Pancreas (tissue), 10 donors: ENCODE measurements at regions not wholly inside any gene's neighbourhood (a gene's known extent, or its start where the extent isn't known, plus 50 kb on each side); places are given as distances from the start of the nearest gene placed in this dataset.

Experiments
- ATAC-seq, 4 donors: fragments of 200-7000 bp; cut with Tn5 transposase; one replicate each; pipeline versions ENCODE4 v1.8.0 to v1.9.1; 2020; ENCODE audit warnings: mild to moderate bottlenecking in 4 of 4, moderate library complexity in 4 of 4
- DNase-seq, 6 donors: peaks; one replicate each; pipeline ENCODE4 v3.0.0-alpha.2; 2020
- FAIRE-seq: peaks from 2 replicates; lab custom pipeline; 2012; peaks lifted over from hg19 to GRCh38; lab: Jason Lieb, UNC
- H3K27ac ChIP-seq, 4 donors: fragments of 200-600 bp; sonication (generic); 1 replicate in 3 of 4; 2 replicates in 1 of 4; pipeline versions ENCODE4 v1.5.0 to v1.8.0; 2020
- H3K27me3 ChIP-seq, 4 donors: fragments of 200-600 bp; one replicate each; pipeline ENCODE4 v1.8.0; 2021
- H3K36me3 ChIP-seq, 3 donors: fragments of 200-600 bp; sonication (generic) in 1 of 3; one replicate each; pipeline versions ENCODE4 v1.5.0 to v1.8.0; 2020 to 2021
- H3K4me1 ChIP-seq, 3 donors: fragments of 200-600 bp; one replicate each; pipeline ENCODE4 v1.8.0; 2021
- H3K4me3 ChIP-seq, 4 donors: fragments of 200-600 bp; sonication (generic) in 2 of 4; one replicate each; pipeline versions ENCODE4 v1.5.0 to v1.8.0; 2020 to 2021
- H3K9me3 ChIP-seq, 4 donors: fragments of 200-600 bp; one replicate each; pipeline ENCODE4 v1.8.0; 2021
- WGBS, 2 donors: extraction: QIAGEN DNeasy Blood & Tissue Kit; methylation state at CpG; one replicate each; pipeline ENCODE4 v1.1.7; 2013; 5-methylcytosine and 5-hydroxymethylcytosine counted together
- intact Hi-C, 3 donors: fragments of 100-400 bp; cut with DNase I; formaldehyde crosslinking; loops; one replicate each; pipeline versions ENCODE4 v1.11.1 to v1.14.2; 2022
- TF ChIP-seq, protein P1 (sequence below), 4 donors: fragments of 200-600 bp; sonication (generic) in 3 of 4; IDR thresholded peaks; one replicate each; pipeline versions ENCODE4 v1.5.0 to v1.8.0; 2021; ENCODE audit warnings: antibody characterized with exemption in 4 of 4
- donor health status: healthy with polysubstance abuse.
- donor health status: DM: no; HTN: no; CAD: no; lungs with moderate emphysema.
- donor health status: DM: no; HTN: no; CAD: no.
- donor health status: control.
- donor health status: control.
- donor health status: Bipolar disorder and iron deficiency.
- donor health status: DM: yes; HTN: yes; CAD: no.
- donor health status: DM: no; HTN: no; CAD: no.
- donor health status: DM: no; HTN: no; CAD: no.
- donor health status: DM: yes; HTN: yes; CAD: no.

DNA sequence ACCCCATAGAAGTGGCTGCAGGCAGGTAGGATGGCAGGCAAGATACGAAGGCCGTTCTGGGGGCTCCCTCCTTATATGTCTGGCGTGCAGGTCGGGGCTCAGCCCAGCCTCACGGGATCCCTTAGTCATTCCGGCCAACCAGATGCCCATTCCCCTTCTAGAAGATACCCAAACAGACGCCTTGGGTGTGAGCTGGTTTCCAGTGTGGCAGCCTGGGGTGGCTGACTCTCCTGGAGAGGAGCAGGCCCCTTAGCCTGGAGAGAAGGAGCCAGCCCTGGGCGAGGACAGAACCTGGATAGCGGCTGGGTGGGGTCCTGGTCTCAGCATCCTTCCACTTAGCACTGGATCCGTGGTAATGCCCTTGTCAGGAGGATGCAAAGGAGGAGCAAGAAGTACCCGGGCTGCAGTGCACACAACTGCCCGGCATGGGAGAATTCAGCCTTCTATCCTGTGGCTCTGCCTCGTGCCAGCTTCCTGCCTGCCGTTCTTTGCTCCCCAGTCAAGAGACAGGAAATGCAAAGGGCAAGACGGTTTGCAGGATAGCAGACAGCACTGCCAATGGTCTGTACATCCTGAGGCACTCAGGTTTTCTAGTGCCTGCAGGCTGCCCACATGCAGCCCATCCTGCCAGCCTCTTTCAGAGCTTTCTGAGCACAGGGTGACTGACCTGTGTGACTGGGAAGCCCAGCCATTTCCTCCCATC is 56.7 kb upstream of the WASF3 start:
- DNase-seq = no peak
- TF ChIP-seq, protein P1, sequence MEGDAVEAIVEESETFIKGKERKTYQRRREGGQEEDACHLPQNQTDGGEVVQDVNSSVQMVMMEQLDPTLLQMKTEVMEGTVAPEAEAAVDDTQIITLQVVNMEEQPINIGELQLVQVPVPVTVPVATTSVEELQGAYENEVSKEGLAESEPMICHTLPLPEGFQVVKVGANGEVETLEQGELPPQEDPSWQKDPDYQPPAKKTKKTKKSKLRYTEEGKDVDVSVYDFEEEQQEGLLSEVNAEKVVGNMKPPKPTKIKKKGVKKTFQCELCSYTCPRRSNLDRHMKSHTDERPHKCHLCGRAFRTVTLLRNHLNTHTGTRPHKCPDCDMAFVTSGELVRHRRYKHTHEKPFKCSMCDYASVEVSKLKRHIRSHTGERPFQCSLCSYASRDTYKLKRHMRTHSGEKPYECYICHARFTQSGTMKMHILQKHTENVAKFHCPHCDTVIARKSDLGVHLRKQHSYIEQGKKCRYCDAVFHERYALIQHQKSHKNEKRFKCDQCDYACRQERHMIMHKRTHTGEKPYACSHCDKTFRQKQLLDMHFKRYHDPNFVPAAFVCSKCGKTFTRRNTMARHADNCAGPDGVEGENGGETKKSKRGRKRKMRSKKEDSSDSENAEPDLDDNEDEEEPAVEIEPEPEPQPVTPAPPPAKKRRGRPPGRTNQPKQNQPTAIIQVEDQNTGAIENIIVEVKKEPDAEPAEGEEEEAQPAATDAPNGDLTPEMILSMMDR (IDR thresholded peaks at IDR 0.05) = no peak
- no peak for ATAC-seq
- intact Hi-C loops = no loop called here
- no peak overlapping the region for H3K27ac ChIP-seq
- no peaks in the 10 kb centered on the region for H3K36me3 ChIP-seq
- no peak overlapping the region for H3K4me3 ChIP-seq
- no peaks in the 10 kb centered on the region for H3K4me1 ChIP-seq
- WGBS, 2 donors = 54 to 71% methylated on average over 15 of the region's 15 CpGs
- H3K9me3 ChIP-seq = no peaks in the 10 kb centered on the region
- no peak for FAIRE-seq
- H3K27me3 ChIP-seq = no peaks in the 10 kb centered on the region

DNA sequence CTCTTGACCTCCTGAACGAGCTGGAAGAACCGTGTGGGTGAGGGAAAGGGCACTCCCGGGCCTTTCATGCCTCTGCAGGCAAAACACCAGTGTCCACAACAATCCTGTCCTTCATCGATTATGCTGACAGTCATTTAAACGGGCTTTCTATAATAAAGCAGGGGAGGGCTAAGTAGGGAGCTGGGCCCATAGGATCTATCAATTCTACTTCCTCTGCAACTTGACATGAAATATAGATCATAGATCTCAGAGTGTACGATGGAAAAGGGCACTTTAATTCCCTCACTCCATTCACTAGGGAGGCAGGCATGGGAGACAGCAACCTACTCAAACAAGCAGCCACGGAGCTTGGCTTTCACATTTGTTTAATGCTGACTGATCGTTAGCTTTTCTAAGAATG is 55.8 kb upstream of the WASF3 start:
- no peak for DNase-seq
- Histone ChIP-seq H3K27me3 (no peaks in the 10 kb centered on the region), H3K36me3 (no peaks in the 10 kb centered on the region), H3K4me3 (no peak overlapping the region), H3K27ac (no peak overlapping the region), H3K9me3 (no peaks in the 10 kb centered on the region), H3K4me1 (no peaks in the 10 kb centered on the region)
- TF ChIP-seq, protein P1 (IDR thresholded peaks at IDR 0.05) = no peak
- intact Hi-C loops = no loop called here
- no peak for FAIRE-seq
- WGBS, 2 donors = 21 to 30% methylated on average over 8 of the region's 8 CpGs
- no peak for ATAC-seq

DNA sequence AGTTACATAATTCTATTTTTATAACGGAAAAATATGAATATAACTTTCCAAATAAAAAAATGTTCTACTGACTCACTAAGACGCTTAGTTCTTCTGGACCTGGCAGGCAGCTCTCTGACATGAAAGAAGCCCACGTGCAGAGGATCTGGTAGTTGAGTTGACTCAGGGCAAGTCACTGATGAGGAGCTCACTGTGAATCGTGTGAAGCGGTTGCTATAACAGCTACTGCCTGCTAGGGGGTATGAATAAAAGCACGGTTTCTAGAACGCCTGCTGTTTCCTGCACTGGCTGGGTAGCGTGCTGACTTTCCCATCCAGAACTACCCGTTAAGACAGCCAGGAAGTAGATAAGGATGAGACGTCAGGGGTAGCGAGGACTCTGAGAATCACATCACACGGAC is 54.7 kb upstream of the WASF3 start:
- Histone ChIP-seq H3K4me3 (no peak overlapping the region), H3K36me3 (no peaks in the 10 kb centered on the region), H3K27ac (no peak overlapping the region), H3K4me1 (no peaks in the 10 kb centered on the region), H3K9me3 (no peaks in the 10 kb centered on the region), H3K27me3 (no peaks in the 10 kb centered on the region)
- TF ChIP-seq, protein P1 (IDR thresholded peaks at IDR 0.05) = no peak
- intact Hi-C loops = no loop called here
- 20 to 26% methylated on average over 12 of the region's 12 CpGs for WGBS, 2 donors
- DNase-seq (no peak), FAIRE-seq (no peak), ATAC-seq (peak in 3 of 4 donors; percentile 28 to 58 (median 48))

DNA sequence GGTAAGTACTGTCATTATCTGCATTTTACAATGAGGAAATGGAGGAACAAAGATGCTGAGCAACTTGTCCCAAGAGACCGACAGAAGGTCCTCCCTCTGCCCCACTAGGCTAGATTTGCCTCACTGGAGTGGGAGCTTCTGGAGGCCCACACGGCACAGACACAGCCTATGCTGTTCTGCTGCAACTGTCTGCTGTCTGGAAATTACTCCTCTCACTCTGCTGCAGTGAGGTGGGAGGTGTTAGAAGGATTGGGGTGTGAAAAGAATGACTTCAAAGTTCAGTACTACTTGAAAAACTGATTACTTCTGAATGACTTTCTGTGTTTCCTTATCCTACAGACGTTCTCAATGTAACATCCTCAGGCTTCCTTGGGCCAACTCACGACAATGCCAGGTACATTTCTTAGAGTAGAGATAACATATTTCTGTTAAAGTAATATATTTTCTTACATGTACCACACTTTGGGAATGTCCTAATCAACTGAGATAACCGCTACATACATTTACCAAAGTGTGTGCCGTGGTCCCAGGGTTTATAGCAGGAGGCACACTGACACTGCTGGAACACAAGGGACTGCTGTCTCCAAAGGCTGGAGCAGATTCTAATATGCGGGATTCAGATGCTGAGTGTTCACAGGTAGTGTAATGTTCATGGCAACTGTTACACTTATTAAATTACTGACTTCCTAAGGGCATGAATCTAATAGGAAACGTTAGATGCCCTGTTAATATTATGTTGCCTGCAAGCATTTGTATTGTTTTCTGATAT is 53.5 kb upstream of the WASF3 start:
- no peaks in the 10 kb centered on the region for H3K9me3 ChIP-seq
- no peak overlapping the region for H3K27ac ChIP-seq
- no peak for FAIRE-seq
- H3K4me1 ChIP-seq = no peaks in the 10 kb centered on the region
- TF ChIP-seq, protein P1 (IDR thresholded peaks at IDR 0.05) = no peak
- no peak for DNase-seq
- H3K4me3 ChIP-seq = no peak overlapping the region
- no peak for ATAC-seq
- no peaks in the 10 kb centered on the region for H3K36me3 ChIP-seq
- intact Hi-C loops = no loop called here
- no peaks in the 10 kb centered on the region for H3K27me3 ChIP-seq
- 54 to 65% methylated on average over 8 of the region's 8 CpGs for WGBS, 2 donors
